ENCODE measurements at regions not wholly inside any gene's neighbourhood (a gene's known extent, or its start where the extent isn't known, plus 50 kb on each side); places are given as distances from the start of the nearest gene placed in this dataset.
"Not testable (repeated sequence)": the region's sequence is repeated elsewhere in the genome, so short reads cannot be mapped to it uniquely, and the experiment has no call there.

GRCh38 chr2:49804111-49804510 lies 649.8 kb upstream of the FSHR start:
- DNase-seq (ENCODE audit: low read depth): no peak

- DNase-seq (ENCODE audit: low read depth): no peak
Observed at GRCh38 chr2:49801898-49802450, 647.7 kb upstream of the FSHR start.

GRCh38 chr2:49798570-49798969 lies 644.3 kb upstream of the FSHR start:
- DNase-seq (ENCODE audit: low read depth): no peak

- no peak for DNase-seq (ENCODE audit: low read depth)
Observed at GRCh38 chr2:49796266-49796665, 642.0 kb upstream of the FSHR start.

GRCh38 chr2:49794396-49794795 lies 640.1 kb upstream of the FSHR start:
- DNase-seq (ENCODE audit: low read depth): no peak

GRCh38 chr2:49788300-49788699 lies 634.0 kb upstream of the FSHR start:
- no peak for DNase-seq (ENCODE audit: low read depth)

- DNase-seq (ENCODE audit: low read depth): no peak
Observed at GRCh38 chr2:49780949-49781348, 626.6 kb upstream of the FSHR start.

- DNase-seq (ENCODE audit: low read depth): no peak
Observed at GRCh38 chr2:49772299-49772970, 618.1 kb upstream of the FSHR start.

GRCh38 chr2:49770919-49771318 lies 616.6 kb upstream of the FSHR start:
- no peak for DNase-seq (ENCODE audit: low read depth)

GRCh38 chr2:49767316-49767715 lies 613.0 kb upstream of the FSHR start:
- no peak for DNase-seq (ENCODE audit: low read depth)

- no peak for DNase-seq (ENCODE audit: low read depth)
Observed at GRCh38 chr2:49755777-49756176, 601.5 kb upstream of the FSHR start.

GRCh38 chr2:49754381-49754780 lies 600.1 kb upstream of the FSHR start:
- DNase-seq (ENCODE audit: low read depth): no peak

- DNase-seq (ENCODE audit: low read depth): no peak
Observed at GRCh38 chr2:49753344-49753985, 599.1 kb upstream of the FSHR start.

GRCh38 chr2:49737606-49738005 lies 583.3 kb upstream of the FSHR start:
- DNase-seq (ENCODE audit: low read depth): no peak

- not testable (repeated sequence) for DNase-seq (ENCODE audit: low read depth)
Observed at GRCh38 chr2:49732924-49733323, 578.6 kb upstream of the FSHR start.

- DNase-seq (ENCODE audit: low read depth): peak; percentile 8
Observed at GRCh38 chr2:49719241-49719640, 564.9 kb upstream of the FSHR start.

GRCh38 chr2:49715597-49715996 lies 561.3 kb upstream of the FSHR start:
- no peak for DNase-seq (ENCODE audit: low read depth)

GRCh38 chr2:49714454-49714853 lies 560.1 kb upstream of the FSHR start:
- DNase-seq (ENCODE audit: low read depth): no peak

- no peak for DNase-seq (ENCODE audit: low read depth)
Observed at GRCh38 chr2:49702740-49703139, 548.4 kb upstream of the FSHR start.

- DNase-seq (ENCODE audit: low read depth): no peak
Observed at GRCh38 chr2:49693961-49694360, 539.6 kb upstream of the FSHR start.

GRCh38 chr2:49692022-49692421 lies 537.7 kb upstream of the FSHR start:
- not testable (repeated sequence) for DNase-seq (ENCODE audit: low read depth)

- no peak for DNase-seq (ENCODE audit: low read depth)
Observed at GRCh38 chr2:49687918-49688317, 533.6 kb upstream of the FSHR start.

GRCh38 chr2:49686897-49687442 lies 532.7 kb upstream of the FSHR start:
- DNase-seq (ENCODE audit: low read depth): no peak
